SH-SY5Y (cell line): ENCODE measurements at regions not wholly inside any gene's neighbourhood (a gene's known extent, or its start where the extent isn't known, plus 50 kb on each side); places are given as distances from the start of the nearest gene placed in this dataset.

Experiments
- GATA2 ChIP-seq: IDR thresholded peaks from 2 replicates; pipeline ENCODE4 v1.6.1; 2011; ENCODE audit warnings: mild to moderate bottlenecking, low read depth, low read length
- GATA3 ChIP-seq: IDR thresholded peaks from 2 replicates; pipeline ENCODE4 v1.6.1; 2011; ENCODE audit warnings: low read depth, mild to moderate bottlenecking, low read length, moderate library complexity

GRCh38 chr9:81741103-81741502 lies 51.8 kb upstream of the TLE1 start:
- TF ChIP-seq GATA2 = no peak
- no peak for TF ChIP-seq GATA3
